ENCODE measurements at regions not wholly inside any gene's neighbourhood (a gene's known extent, or its start where the extent isn't known, plus 50 kb on each side); places are given as distances from the start of the nearest gene placed in this dataset.

DNA sequence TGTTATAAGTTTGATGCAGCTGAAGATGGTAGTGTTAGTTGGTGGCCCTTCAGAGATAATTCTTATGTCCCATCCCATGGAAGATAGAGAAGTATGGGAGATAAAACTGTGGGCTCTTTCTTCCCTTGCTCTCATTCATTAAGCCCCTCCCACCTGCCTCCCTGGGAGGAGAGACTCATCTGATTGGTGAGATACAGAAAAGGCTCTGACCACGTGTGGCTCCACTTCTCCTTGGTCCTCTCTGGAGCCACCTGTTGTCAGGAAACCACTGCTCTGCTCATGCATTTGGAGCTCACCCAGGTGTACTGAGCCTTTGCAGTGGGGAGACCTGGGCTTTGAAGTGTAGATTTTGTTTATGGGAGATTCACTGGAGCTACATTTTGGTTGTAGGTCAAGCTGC lies 293.2 kb upstream of the RASGRP1 start:
- DNase-seq (ENCODE audit: low spot score), result no peak

- DNase-seq (ENCODE audit: low spot score), result no peak
Observed at GRCh38 chr15:38859574-38859973, 295.0 kb upstream of the RASGRP1 start.

DNA sequence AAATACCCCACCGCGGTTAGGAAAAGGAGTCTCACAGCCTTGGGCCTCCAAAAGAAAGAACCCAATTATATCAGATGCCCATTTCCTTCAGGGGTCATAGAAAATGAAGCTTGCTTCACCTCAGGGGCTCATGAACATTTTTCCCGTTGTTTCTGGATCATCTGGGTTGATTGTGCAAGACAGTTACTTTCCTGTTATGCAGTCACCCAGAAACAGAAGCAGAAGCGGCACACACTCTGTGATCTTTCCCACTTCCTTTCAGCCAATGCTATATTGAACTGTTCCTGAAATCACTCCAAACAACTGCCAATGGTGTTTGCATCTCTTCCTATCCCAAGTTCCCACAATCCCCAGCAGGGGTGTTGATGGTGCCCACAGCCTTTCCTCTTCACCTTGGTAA lies 295.6 kb upstream of the RASGRP1 start:
- no peak for DNase-seq (ENCODE audit: low spot score)

DNA sequence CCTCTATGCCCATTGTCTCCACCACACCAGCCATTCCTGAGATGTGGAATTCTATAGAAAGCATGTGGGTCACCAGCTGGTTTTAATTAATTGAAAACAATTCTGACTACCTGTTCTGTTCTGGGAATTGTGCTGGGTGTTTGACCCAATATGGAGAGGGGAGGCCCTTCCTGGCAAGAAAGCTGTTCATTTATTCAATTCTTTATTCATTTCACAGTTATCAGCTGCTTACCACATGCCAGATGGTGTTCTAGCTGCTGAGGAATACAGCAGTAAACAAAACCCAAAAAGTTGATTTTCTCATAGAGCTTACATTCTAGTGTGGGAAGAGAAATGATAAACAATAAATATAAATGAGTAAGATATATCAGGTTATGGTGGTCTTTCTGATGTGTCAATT lies 296.1 kb upstream of the RASGRP1 start:
- DNase-seq (ENCODE audit: low spot score), result no peak

GRCh38 chr15:38861108-38861507 lies 296.5 kb upstream of the RASGRP1 start:
- no peak for DNase-seq (ENCODE audit: low spot score)

DNA sequence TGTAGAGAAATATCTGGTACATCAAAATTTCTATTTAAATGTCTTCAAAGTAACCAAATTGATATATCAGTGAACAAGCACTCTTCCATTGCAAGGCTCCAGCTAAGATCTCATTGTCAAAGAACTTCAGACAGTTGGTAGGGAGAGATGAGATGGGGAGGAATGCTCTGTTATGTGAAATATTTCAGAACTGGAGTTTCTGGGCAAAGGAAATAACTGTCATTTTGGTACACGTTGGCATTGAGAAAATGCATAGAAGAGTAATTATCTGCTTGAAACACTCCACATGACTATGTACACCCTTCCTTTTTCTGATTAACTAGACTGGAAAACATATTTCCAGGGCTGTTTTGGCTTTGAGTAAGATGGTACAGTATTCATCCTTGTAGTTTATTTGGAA lies 297.5 kb upstream of the RASGRP1 start:
- no peak for DNase-seq (ENCODE audit: low spot score)

DNA sequence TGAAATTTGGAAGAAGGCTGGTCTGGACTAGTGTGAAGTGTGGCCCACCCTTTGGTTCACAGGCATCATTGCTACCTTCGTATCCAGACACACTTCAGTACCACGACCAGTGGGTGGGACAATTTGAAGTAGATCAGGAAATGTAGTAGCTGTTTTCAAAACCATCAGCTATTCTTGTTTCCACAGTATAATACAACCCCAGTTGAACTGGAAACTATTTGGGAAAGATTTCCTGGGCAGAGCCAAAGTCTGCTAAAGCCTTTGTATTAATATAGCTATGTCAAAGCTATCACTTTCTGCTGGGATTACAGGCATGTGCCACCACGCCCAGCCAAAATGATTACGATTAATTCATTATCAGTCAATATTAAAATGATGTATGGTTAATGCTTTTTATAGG lies 298.8 kb upstream of the RASGRP1 start:
- no peak for DNase-seq (ENCODE audit: low spot score)

DNA sequence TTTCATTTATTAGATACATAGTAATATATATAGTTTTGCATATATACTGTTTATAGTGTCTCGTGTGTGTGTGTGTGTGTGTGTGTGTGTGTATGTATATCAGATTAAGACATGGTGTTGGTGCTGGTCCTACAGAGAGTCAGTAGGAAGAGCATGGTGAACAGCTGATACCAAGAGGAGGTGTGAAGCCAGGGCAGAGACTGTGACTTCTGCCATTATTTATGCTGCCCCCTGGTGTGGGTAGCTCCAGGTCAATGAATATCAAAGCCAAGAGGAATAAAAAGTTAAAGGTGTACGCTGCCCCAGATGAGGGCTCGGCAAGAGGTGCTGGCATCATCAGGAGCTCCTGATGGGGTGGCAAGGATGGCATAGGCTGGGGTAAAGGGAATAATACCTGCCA lies 299.5 kb upstream of the RASGRP1 start:
- DNase-seq (ENCODE audit: low spot score), result no peak

DNA sequence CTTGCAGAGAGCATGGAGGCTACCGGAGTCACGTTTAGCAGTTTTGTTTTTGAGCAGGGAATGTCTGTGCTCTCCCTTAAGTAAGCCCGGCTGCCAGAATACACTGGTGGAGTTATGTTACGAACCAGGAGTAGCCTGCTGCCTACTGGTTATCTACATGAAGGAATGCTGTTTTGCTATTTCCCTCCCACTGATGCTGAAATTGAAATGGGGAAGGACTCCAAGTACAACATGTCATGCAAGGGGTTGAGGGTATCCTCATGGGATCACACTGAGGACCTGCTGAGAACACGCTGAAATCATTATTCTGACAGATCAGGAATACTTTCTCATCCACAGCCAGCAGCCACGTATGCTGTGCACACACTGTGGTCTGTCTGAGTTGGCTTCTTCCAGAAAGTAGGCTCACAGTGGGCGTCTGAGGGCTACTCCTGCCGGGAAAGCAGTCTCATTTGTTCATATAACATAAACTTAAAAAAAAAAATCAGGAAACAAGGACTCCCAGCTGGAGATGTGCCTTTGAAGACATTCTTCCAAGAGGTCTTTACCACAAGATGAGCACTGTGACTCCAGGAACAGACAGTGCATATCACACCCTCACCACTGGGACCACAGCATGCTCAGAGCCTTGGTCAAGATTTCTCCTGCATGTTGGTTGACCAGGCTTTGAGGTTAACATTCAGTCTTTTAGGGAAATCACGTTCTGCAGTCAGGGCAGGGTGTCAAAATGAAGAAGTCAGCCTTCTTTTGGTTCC lies 300.4 kb upstream of the RASGRP1 start:
- peak; percentile 72 for DNase-seq (ENCODE audit: low spot score)

GRCh38 chr15:38867556-38867955 lies 302.9 kb upstream of the RASGRP1 start:
- DNase-seq (ENCODE audit: low spot score), result no peak

GRCh38 chr15:38868326-38869114 lies 303.9 kb upstream of the RASGRP1 start:
- no peak for DNase-seq (ENCODE audit: low spot score)

DNA sequence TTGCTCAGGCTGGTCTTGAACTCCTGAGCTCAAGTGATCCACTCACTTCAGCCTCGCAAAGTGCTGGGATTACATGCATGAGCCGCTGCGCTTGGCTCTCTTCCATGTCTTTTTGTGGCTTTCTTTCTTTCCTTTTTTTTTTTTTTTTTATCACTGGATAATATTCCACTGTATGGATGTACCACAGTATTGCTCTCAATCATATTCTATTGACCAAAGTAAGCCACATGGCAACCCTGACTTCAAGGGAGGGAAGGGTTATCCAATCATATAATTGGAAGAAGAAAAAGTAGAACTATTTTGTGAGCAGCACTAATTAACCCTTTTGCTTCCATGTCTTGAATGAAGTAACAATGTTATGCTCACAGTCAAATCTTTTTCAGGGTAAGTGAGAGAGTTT lies 307.0 kb upstream of the RASGRP1 start:
- DNase-seq (ENCODE audit: low spot score), result no peak

DNA sequence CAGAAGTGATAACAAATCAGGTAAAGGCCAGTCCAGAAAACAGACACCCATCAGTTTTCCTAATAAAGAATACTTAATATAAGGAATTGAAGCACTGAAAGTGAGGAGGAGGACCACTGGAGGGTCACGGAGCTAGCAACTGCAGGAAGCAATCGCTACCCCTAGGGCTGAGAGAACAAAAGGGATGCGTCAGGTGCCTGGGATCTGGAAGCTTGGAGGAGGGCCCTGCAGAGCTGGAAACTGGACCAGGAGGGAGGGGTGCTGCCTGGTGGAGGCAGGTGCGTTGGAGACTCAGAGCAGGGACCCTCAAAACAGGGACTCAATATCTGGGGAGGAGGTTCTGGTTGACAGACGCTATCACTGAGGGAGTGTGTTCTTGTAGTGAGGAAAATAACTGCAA lies 308.1 kb upstream of the RASGRP1 start:
- DNase-seq (ENCODE audit: low spot score), result no peak

DNA sequence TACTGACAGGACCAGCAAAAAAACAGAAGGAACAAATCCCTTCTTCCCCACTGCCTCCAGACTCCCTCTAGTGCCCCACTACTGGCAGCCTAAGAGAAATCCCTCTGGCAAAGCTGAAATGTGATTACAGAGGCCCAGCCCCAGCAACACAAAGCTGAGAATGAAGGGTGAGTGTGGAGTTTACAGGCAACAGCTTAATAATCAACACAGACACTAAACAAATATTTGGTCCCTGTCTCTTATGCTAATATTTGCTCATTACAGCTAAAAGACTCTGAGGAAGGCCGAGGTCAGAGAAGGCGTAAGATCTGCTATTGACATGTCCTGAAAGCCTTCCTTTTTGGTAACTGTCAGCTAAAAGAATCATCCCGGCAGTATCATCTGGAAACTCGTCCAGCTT lies 308.5 kb upstream of the RASGRP1 start:
- no peak for DNase-seq (ENCODE audit: low spot score)

DNA sequence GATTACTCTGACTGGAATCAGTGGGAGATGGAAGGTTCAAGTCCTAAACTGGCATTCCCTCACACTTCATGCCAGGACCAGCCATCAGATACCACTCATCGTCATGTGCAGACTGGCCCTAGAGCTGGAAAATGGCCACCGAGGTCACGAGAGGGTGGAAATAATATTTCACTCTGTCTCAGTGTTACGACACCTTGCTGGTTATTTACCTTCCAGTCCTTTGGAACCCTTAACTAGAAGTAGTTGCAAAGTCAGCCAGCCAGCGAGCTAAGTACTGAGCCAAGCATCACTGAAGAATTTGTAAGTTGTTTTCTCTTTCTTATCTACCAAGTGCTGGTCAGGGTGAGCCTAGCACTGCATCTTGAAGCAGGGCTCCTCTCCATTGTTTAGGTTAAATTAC lies 309.9 kb upstream of the RASGRP1 start:
- DNase-seq (ENCODE audit: low spot score), result no peak

- DNase-seq (ENCODE audit: low spot score), result no peak
Observed at GRCh38 chr15:38876211-38876610, 311.6 kb upstream of the RASGRP1 start.

GRCh38 chr15:38876621-38877020 lies 312.0 kb upstream of the RASGRP1 start:
- no peak for DNase-seq (ENCODE audit: low spot score)

DNA sequence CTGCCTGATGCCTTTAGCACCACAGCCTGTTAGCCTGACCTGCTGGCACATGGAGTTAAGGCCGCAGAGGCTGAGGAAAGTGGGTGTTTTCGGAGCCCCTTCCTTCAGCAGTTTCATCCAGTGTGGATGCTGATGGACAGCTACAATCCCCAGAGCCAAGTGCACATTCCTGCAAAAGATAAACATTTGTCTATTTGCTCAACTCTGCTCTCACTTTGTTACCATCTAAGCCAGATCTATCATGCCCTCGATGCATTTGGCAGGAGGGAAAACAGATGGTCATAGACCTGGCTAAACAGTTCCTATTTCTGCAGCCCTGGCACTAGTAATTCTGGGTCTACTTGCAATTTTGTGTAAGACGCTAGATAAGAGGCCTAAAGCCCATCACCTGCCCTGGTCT lies 312.9 kb upstream of the RASGRP1 start:
- DNase-seq (ENCODE audit: low spot score), result no peak

DNA sequence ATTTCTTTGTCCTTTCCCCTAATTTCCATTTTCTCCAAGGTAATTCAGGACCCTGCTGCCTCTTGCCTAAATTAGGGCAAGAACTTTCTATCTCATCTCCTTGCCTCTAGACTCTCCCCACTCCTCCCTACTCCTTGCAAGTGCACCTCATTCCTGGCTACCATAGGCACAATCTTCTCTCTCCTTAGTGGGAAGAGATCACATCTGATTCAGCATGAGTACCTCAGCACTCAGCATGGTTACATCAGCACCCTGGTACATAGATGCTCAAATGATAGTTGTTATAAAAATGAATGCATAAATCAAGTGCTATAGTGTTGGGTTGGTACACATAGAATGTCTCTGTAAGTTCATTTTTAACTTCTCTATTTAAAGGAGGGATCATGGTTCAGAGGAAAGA lies 313.4 kb upstream of the RASGRP1 start:
- DNase-seq (ENCODE audit: low spot score), result no peak

DNA sequence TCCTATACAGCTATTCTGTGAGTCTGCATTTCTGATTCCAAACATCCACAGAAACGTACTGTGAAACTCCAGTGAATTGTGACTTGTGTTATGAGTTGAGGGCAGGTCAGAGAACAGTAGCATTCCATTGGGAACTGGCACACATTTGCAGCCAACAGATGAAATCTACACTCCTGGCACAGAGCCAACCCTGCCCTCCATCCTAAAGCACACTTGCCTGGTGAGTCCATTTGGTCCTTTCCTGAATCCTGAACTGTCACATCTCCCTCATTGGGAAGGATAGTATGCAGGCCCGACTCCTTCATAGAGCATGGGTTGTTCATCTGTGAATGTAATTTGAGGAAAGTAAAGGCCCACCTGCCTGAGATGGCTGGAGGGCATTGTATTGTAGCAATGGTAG lies 314.3 kb upstream of the RASGRP1 start:
- DNase-seq (ENCODE audit: low spot score), result no peak

DNA sequence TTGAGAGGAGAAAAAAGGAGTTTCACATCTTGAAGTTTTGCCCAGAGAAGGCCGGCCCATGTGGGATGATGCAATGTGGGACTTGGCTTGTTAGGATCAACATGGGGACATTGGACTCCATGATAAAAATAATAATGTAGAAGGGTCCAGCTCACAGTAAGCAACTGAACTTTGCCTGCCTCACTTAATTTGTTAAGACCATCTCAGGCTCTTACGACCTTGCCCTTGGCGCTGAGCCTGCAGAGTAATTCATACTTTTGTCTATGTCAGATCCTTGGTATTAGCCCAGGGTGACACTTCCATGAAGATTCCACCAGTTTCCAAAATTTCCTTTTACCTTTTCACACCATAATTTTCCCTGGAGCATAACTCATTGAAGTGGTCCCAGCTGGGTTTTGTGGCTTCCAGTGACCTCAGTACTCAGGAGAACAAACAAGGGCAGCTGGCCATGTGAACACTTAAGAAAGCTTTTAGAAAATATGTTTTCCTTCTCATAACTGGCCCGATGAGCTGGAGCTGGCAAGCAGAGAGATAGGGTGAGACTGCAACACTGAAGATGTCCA lies 315.4 kb upstream of the RASGRP1 start:
- no peak for DNase-seq (ENCODE audit: low spot score)

- DNase-seq (ENCODE audit: low spot score), result no peak
Observed at GRCh38 chr15:38882221-38882620, 317.6 kb upstream of the RASGRP1 start.

DNA sequence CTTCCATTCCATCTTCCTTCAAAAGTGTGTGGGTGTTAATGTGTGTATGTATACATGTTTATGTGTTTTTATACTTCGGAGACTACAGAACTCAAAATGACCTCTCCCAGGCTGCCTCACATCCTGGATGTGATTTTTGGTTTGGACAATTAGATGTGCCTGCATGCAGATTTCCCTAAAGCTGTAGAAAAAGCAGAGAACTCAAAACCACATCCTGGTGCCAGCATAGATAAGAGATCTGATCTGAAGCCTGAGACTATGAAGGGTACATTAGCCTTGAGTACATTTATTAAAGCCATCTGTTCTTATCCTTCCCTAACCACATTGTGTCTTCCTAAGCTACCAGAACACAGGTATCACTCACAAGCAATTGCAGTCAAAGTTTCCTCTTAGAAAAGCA lies 319.4 kb upstream of the RASGRP1 start:
- no peak for DNase-seq (ENCODE audit: low spot score)
